SU-DHL-6 (cell line): ENCODE measurements at regions not wholly inside any gene's neighbourhood (a gene's known extent, or its start where the extent isn't known, plus 50 kb on each side); places are given as distances from the start of the nearest gene placed in this dataset.
"Not testable (repeated sequence)": the region's sequence is repeated elsewhere in the genome, so short reads cannot be mapped to it uniquely, and the experiment has no call there.

ENCODE experiments used
- H2AFZ ChIP-seq: fragments of 200-600 bp; sonication (generic); 2 replicates; pipeline ENCODE4 v1.6.1; 2014; ENCODE audit warnings: low read depth, mild to moderate bottlenecking, moderate library complexity, mixed read lengths, antibody characterized with exemption, low read length; ENCODE audit not compliant: severe bottlenecking
- H3F3A ChIP-seq: fragments of 200-600 bp; shearing (Covaris generic); 2 replicates; pipeline ENCODE4 v1.6.0; 2016; ENCODE audit warnings: antibody characterized with exemption, mild to moderate bottlenecking; ENCODE audit not compliant: insufficient read depth
- H3K27ac ChIP-seq: fragments of 200-600 bp; sonication (generic); 2 replicates; pipeline ENCODE4 v1.5.1; 2016; ENCODE audit warnings: low read depth, mild to moderate bottlenecking, low read length, moderate library complexity, mixed read lengths
- H3K27me3 ChIP-seq: fragments of 200-600 bp; sonication (generic), shearing (Covaris generic); 2 replicates; pipeline ENCODE4 v1.6.0; 2014; ENCODE audit warnings: mild to moderate bottlenecking, low read length
- H3K36me3 ChIP-seq: fragments of 200-600 bp; sonication (generic); 2 replicates; pipeline ENCODE4 v1.6.1; 2014; ENCODE audit warnings: mild to moderate bottlenecking, low read length, mixed read lengths
- H3K4me2 ChIP-seq: fragments of 300-600, 200-600 bp; shearing (Covaris generic), sonication (generic); 2 replicates; pipeline ENCODE4 v1.6.0; 2014; ENCODE audit warnings: low read length, low read depth, mild to moderate bottlenecking; ENCODE audit not compliant: poor library complexity, severe bottlenecking
- H3K4me3 ChIP-seq: fragments of 200-600 bp; sonication (generic); 2 replicates; pipeline ENCODE4 v1.5.1; 2014; ENCODE audit warnings: antibody characterized with exemption, low read length, mild to moderate bottlenecking, mixed read lengths; ENCODE audit not compliant: insufficient read depth, poor library complexity, severe bottlenecking
- H3K79me2 ChIP-seq: fragments of 200-600 bp; sonication (generic); 2 replicates; pipeline ENCODE4 v1.6.1; 2014; ENCODE audit warnings: mild to moderate bottlenecking, low read length, moderate library complexity; ENCODE audit not compliant: insufficient read depth
- H3K9ac ChIP-seq: fragments of 200-600 bp; sonication (generic); 2 replicates; pipeline ENCODE4 v1.7.0; 2014; ENCODE audit warnings: mild to moderate bottlenecking, low read length
- H3K9me2 ChIP-seq: fragments of 200-600 bp; sonication (generic); replicated peaks from 2 replicates; pipeline ENCODE4 v1.6.1; 2014; ENCODE audit warnings: low read length; ENCODE audit not compliant: insufficient read depth
- H3K9me3 ChIP-seq: fragments of 200-600 bp; sonication (generic); 2 replicates; pipeline ENCODE4 v1.6.1; 2014; ENCODE audit warnings: low read length, mixed read lengths; ENCODE audit not compliant: insufficient read depth
- H4K20me1 ChIP-seq: fragments of 200-600 bp; sonication (generic); 2 replicates; pipeline ENCODE4 v1.6.1; 2014; ENCODE audit warnings: low read depth, mild to moderate bottlenecking, antibody characterized with exemption, low read length, moderate library complexity, mixed read lengths

DNA sequence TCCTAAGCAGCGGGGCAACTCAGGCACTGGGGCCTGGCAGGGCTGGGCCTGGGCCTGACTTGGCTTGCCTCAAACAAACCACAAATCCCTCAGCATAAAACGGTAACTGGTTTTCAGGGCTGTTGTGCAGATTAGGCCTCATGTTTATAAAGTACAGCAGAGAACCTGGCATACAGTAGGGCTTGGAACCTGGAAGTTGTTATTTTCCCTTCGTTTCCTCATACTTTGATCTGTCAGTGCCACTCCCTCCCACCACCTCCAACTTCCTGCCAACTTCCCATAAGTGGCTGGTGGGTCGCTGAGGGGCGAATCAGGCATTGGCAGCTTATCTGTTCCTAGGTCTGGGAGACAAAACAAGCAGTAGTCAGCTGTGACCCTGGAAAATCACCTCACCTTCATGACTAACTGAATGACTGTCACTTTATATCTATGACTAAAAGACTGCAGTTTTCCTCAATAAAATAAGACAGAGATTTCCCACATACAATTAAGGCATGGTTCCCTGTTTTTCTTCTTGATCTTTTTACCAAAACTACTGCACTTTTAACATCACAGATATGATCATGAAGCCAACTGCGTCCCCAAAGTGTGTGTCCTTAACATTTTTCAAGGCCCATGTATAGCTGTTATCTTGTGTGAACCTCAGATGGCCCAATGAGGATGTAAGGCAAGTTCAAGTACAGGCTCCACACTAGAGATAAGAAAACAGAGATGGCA is 94.5 kb downstream of the TRIM69 start:
- H3K79me2 ChIP-seq, H3K4me2 ChIP-seq, H3K9ac ChIP-seq, H4K20me1 ChIP-seq, H3K27ac ChIP-seq, H3K27me3 ChIP-seq, H3K9me2 ChIP-seq, H3F3A ChIP-seq, H3K36me3 ChIP-seq, H2AFZ ChIP-seq, H3K4me3 ChIP-seq, H3K9me3 ChIP-seq: not testable (repeated sequence)

DNA sequence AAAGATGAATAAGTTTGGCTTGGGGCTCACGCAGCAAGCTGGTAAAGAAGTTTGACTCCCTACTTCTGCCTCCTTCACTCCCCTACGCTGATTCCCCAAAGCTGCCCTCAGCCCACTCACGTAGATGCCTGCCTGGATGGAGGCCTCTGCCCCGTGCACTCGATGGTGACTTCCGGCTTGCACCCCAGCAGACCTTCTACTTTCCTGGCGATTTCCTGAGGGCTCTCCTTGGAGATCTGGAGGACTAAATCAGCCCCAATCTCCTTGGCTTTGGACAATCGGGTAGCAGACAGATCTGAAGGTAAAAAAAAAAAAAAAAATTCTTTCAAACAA is 95.0 kb downstream of the TRIM69 start:
- H3K9ac ChIP-seq, H3K9me3 ChIP-seq, H3K4me3 ChIP-seq, H3K27ac ChIP-seq, H3F3A ChIP-seq, H2AFZ ChIP-seq, H3K79me2 ChIP-seq, H3K36me3 ChIP-seq, H3K4me2 ChIP-seq, H3K9me2 ChIP-seq, H3K27me3 ChIP-seq, H4K20me1 ChIP-seq: not testable (repeated sequence)

DNA sequence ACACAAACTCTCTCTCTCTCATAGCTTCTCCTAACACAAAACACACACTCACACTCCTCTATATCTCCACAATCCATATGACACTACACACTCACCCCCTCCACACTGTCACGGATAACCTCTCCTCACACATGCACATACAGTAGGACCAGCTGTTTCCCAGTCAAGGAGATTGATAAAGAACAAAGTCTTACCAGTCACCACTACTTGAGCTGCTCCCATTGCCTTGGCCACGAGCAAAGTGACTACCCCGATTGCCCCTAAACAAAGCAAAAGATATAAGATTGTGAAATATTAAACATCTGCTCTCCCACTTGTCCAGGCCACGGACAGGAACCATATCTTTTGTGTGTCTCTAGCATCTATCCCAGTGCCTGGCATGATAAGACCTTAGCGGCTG is 95.8 kb downstream of the TRIM69 start:
- not testable (repeated sequence) for H2AFZ ChIP-seq, H3K9me3 ChIP-seq, H3K36me3 ChIP-seq, H3K27ac ChIP-seq, H3K4me2 ChIP-seq, H3K9me2 ChIP-seq, H3F3A ChIP-seq, H3K27me3 ChIP-seq, H3K79me2 ChIP-seq, H3K9ac ChIP-seq, H4K20me1 ChIP-seq, H3K4me3 ChIP-seq

DNA sequence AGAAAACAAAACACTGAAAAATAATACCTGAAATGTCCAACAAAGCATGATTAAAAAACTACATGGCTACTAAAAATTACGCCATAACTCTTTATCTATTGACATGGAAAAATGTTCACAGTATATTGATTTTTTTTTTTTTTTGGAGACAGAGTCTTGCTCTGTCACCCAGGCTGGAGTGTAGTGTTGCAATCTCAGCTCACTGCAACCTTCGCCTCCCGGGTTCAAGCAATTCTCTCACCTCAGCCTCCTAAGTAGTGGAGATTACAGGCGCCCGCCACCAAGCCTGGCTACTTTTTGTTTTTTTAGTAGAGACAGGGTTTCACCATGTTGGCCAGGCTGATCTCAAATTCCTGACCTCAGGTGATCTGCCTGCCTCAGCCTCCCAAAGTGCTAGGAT is 96.8 kb downstream of the TRIM69 start:
- not testable (repeated sequence) for H3K4me2 ChIP-seq, H3K27me3 ChIP-seq, H3K36me3 ChIP-seq, H3K9me3 ChIP-seq, H3K4me3 ChIP-seq, H3K27ac ChIP-seq, H3K79me2 ChIP-seq, H3F3A ChIP-seq, H2AFZ ChIP-seq, H3K9ac ChIP-seq, H4K20me1 ChIP-seq, H3K9me2 ChIP-seq

DNA sequence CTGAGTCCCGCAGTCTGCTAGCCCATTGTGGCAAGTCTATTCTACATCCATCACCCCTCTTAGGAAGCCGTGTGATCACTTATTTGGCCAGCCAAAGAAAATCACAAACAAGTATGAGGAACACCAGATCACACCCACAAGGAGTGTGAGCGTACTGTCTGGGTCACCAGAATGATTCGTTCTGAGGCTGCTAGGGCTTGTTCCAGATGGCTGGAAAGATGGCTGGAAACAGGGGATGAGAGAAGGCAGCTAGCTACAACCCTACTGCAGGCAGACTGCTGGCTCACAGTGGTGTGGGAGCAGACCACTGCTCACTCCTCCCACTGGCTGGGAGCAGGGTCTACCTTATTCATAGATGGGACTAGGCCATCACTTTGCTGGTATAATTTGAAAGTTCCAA is 97.4 kb downstream of the TRIM69 start:
- H3K4me3 ChIP-seq, H3K4me2 ChIP-seq, H3K36me3 ChIP-seq, H3K9ac ChIP-seq, H3K79me2 ChIP-seq, H3K9me2 ChIP-seq, H4K20me1 ChIP-seq, H3K9me3 ChIP-seq, H3F3A ChIP-seq, H3K27ac ChIP-seq, H3K27me3 ChIP-seq, H2AFZ ChIP-seq: not testable (repeated sequence)

DNA sequence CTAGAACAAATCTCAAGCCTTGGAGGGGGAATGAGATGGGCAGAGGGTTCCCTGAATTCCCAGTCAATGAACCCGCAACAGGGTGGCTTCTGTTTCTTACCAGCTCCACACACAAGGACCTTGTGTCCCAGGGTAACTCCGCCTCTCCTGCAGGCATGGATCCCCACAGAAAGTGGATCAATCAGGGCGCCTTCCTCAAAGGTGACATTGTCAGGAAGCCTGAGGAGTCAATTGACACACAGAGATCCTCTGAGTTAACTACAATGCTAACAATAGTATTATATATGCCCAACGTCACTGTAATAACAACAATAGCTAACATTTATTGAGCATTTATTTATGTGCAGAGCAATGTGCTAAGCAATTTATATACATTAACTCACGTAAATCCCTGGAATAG is 98.8 kb downstream of the TRIM69 start:
- not testable (repeated sequence) for H3K27ac ChIP-seq, H3K9ac ChIP-seq, H3K9me3 ChIP-seq, H3K27me3 ChIP-seq, H4K20me1 ChIP-seq, H3F3A ChIP-seq, H3K79me2 ChIP-seq, H2AFZ ChIP-seq, H3K4me2 ChIP-seq, H3K4me3 ChIP-seq, H3K9me2 ChIP-seq, H3K36me3 ChIP-seq
